Suppressor macrophage treated with lipopolysaccharide for 4 hours (primary cell): ENCODE measurements at regions not wholly inside any gene's neighbourhood (a gene's known extent, or its start where the extent isn't known, plus 50 kb on each side); places are given as distances from the start of the nearest gene placed in this dataset.
"Not testable (repeated sequence)": the region's sequence is repeated elsewhere in the genome, so short reads cannot be mapped to it uniquely, and the experiment has no call there.

Experiments used
- DNase-seq: peaks from one replicate; pipeline ENCODE4 v3.0.0-alpha.2; 2020

GRCh38 chr4:58359590-58359989 is 1249.4 kb upstream of the IGFBP7 start:
- DNase-seq = no peak

DNA sequence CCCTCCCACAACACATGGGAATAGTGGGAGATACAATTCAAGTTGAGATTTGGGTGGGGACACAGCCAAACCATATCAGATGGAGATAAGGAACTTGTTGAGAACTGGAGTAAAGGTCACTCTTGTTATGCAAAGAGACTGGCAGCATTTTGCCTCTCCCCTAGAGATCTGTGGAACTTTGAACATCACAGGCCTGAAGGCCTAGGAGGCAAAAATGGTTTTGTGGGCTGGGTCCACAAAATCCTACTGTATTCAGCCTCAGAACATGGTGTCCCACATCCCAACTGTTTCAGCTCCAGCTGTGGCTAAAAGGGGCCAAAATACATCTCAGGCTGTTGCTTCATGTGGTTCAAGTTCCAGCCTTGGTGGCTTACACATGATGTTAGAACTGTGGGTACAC is 1247.8 kb upstream of the IGFBP7 start:
- no peak for DNase-seq

DNA sequence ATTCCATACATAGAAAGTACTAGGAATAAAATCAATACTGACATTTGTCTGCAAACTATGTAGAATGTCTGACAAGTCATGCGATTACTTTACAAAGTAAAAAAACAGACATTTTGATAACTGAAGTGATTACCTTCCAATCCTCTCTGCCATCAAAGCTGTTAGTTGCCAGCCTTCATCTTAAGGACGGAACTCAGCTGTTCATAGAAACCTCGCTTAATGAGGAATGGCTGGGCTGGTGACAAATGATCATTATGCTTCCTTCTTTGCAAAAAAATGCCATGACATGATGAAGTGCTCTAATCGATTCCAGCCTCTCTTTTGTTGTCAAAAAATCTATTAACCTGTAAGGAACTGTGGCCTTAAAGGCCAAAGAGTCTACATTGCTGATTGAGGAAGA is 1214.9 kb upstream of the IGFBP7 start:
- DNase-seq = no peak

GRCh38 chr4:58313444-58313843 is 1203.3 kb upstream of the IGFBP7 start:
- no peak for DNase-seq

DNA sequence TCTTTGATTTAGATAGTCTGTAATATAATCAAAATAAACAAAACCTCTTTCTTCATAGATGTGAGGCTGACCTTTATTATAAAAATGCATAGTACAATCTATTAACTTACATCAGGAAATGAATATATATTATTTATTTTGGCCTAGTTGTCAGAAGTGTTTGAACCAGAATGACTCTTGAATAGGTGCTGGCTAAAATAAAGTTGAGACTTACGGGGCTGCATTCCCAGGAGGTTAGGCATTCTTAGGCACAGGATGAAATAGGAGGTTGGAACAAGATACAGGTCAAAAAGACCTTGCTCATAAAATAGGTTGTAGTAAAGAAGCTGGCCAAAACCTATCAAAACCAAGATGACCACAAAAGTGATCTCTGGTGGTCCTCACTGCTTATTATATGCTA is 1193.3 kb upstream of the IGFBP7 start:
- DNase-seq = no peak

GRCh38 chr4:58301376-58301999 is 1191.3 kb upstream of the IGFBP7 start:
- no peak for DNase-seq

DNA sequence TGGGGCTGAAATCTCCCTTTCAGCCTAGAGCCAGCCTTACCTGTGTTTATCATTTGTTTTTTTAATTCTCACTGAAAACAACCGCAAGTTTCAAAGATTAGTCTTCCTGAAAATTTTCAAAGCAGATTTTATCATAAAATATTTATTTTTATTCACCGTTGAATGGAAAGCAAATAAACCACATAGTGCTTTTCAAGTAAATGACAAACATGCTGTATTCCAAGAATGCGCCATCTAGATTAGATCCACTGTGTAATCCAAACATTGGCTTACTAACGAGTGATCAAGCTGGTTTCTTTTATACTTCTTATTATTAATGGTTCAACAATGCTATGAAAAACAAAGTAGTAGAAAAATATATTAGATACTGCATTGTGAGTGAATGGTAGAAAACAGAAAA is 1176.2 kb upstream of the IGFBP7 start:
- no peak for DNase-seq

DNA sequence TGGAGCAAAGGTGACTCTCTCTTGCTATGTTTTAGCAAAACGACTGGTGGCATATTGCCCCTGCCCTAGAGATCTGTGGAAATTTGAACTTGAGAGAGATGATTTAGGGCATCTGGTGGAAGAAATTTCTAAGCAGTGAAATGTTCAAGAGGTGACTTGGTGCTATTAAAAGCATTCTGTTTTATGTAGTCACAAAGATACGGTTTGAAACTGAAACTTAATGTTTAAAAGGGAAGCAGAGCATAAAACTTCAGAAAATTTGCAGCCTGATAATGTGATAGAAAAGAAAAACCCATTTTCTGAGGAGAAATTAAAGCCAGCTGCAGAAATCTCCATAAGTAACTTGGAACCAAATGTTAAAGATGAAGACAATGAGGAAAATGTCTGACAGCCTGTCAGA is 1170.7 kb upstream of the IGFBP7 start:
- DNase-seq = not testable (repeated sequence)

DNA sequence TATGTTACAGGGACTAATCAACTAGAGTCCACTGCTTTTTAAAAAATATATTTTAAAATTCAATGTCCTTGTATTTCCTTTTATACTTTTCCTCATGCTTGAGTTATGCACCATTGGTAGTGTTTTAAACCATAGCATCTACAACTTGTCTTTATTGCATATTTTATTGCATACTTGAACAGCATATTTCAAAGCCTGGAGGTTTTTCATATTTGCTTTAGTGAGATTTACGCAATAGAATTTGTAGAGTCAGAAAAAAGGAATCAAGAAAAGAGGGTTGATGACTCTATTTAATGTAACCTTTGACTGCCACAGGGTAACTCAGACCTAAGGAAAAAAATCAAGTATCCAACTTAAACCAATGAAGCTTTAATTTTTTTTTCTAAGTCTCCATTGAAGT is 1165.7 kb upstream of the IGFBP7 start:
- no peak for DNase-seq

- DNase-seq = no peak
Observed at GRCh38 chr4:58274553-58274952, 1164.4 kb upstream of the IGFBP7 start.

DNA sequence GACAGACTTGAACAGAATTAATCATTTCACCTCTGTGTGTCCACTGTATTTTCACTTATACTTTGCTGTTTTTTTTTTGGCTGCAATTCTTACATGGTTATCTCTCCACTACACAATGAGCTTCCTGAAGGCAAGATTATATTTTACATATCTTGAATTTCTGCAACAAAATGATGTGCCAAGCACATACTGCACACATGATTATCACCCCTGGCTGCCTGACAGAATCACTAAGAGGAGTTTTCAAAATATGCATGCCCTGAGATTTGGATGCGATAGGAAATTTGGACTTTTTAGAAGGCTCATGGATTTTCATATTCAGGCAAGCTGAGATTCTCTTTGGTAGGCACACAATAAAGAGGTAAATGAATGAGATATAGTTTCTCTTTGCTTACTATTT is 1162.1 kb upstream of the IGFBP7 start:
- DNase-seq = no peak

DNA sequence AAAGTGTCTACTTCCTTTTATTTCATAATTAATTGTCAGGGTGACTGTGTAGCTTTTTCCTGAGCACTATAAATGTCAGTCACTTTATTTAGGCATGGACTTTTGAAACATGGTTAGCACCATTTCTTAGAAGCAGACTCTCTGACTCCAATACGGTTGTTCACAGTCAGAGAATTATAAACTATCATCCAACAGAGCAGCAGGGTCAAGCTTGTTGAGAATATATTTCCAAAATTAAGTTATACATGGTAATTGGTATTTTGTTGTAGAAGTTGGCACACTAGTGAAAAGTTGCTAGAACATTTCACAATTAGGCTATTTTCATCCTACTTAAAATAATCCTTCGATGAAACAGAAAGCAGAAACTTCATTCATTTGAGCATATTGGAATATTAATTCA is 1155.5 kb upstream of the IGFBP7 start:
- no peak for DNase-seq

GRCh38 chr4:58261526-58261925 is 1151.3 kb upstream of the IGFBP7 start:
- no peak for DNase-seq

DNA sequence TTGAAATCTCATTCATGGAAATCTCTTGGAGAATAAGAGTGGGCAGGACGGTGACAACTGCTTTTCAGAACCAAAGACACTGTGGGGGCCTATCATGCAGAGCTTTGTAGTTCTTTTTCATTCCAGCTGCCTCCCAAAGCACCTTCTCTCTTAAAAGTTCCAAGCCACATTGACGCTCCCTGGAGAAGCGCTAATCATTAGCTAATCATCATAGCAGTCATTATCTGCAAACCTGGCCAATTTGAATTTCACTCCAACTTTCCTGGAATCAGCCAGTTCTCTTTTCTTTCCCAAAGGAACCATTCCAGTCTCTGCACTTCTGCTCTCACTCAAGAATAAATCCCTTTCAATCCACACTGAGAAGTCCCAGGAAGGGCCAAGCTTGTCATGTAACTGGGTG is 1144.1 kb upstream of the IGFBP7 start:
- no peak for DNase-seq

DNA sequence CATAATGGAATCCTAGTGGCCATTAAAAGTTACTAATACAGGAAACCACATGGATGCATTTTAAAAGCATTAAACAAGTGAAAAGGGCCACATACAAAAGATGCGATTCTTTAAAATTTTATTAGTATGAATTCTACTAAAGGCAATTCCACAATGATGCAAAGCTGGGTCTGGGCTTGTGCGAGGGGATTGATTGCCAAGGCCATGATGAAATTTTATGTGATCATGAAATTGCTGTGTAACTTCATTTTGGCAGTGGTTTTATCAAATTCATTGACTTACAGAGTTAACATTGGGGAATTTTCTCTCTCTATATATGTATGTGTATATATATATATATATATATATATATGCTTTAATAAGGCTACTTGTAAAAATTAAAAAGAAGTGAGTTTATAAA is 1142.5 kb upstream of the IGFBP7 start:
- no peak for DNase-seq

DNA sequence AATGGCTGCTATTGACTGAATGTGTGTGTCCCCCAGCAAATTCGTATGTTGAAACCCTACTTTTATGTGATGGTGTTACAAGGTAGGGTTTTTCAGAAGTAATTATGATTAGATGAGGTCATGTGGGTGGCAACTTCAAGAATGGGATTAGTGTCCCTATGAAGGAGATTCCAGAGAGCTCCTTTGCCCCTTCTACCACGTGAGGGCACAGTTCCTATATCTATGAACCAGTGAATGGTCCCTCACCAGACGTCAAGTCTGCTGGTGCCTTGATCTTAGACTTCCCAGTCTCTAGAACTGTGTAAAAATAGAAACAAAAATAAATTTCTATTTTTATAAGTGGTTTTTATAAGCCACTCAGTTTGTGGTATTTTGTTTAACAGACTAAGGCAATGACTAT is 1137.6 kb upstream of the IGFBP7 start:
- no peak for DNase-seq

- no peak for DNase-seq
Observed at GRCh38 chr4:58225460-58225859, 1115.3 kb upstream of the IGFBP7 start.

- DNase-seq = no peak
Observed at GRCh38 chr4:58219179-58219578, 1109.0 kb upstream of the IGFBP7 start.

GRCh38 chr4:58216461-58216860 is 1106.3 kb upstream of the IGFBP7 start:
- no peak for DNase-seq

GRCh38 chr4:58214376-58214775 is 1104.2 kb upstream of the IGFBP7 start:
- no peak for DNase-seq

DNA sequence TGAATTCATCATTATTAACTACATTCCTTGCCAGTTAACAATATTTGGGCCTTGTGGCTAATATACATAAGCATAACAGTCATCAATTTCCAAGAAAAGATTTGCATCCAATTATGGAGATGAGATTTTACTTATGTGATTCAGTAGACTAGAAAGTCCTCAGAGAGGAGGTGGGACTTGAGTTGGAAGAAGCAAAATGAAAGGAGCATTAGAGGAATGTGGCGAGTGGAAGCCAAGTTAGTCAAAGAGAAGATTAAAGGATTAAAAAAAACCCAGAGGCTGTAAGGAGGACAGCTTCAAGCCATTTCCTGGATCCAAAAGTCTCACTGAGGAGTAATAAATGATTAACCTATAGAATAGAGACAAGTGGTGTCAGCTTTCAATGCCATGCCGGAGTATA is 1099.4 kb upstream of the IGFBP7 start:
- no peak for DNase-seq

DNA sequence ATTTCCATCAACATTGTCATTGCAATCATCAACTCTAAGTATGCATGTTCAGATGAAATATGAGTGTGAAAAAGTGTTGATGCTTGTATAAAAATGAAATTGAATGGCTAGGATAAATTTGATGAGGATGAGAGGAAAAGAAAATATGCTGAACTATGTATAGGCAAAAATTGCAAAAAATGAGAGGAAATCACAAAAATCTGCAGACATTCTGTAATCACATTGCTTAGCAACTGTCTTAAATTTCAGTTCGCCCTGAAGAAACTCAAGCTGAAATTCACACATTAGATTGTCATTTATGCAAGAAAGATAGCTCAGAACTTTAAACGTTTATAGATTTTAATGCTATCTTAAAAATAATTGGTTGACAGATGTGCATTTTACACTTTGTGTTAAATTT is 1098.8 kb upstream of the IGFBP7 start:
- DNase-seq = no peak

DNA sequence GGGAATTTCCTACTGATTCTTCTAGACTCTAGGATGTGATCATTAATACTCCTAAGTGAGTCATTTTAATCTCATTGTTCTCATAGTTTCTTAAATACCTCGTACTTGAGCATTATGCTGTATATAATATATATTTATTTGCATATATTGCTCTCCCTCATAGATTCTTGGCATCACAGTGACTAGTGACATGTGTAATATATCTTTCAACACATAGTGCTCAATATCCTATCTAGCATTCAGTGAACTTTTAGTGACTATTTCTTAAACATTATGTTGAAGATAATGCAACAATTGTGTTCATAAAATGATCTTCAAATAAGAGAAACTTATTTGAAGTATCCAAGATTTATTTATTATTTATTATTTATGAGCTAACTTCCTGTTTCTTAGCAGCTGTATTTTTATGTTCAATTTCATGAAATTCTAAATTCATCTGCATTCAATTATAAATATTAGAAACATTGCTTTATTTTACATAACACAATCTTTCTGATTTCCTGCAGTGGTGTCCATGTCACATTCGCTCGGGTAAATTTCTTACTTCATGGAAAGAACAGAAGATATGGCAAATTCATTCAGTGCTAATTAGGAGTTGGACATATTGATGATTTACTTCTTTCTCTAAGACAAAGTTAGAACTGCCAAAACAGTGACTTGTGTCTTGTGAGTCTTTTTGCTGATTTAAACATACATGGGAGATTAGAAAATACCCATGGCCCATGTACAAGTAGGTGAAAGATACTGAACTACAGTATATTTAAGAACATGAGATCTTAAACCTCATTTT is 1095.5 kb upstream of the IGFBP7 start:
- no peak for DNase-seq

GRCh38 chr4:58192217-58192616 is 1082.0 kb upstream of the IGFBP7 start:
- DNase-seq = no peak

DNA sequence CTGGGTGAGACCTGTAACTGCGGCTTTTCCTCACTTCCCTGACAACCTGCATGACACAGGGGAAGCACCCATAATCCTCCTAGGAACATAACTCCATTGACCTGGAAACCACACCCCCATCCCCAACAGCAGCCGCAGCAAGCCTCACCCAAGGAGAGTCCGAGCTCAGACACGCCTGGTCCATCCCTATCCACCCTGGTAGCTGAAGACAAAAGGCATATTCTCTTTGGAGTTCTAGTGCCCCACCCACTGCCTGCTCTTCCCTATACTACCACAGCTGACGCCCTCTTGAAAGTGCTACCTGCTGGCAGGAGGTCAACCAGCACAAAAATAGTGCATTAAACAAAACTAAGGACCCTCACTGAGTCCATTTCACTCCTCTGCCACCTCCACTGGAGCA is 1080.9 kb upstream of the IGFBP7 start:
- no peak for DNase-seq
